Smooth muscle cell (in vitro differentiated cells): ENCODE measurements at regions not wholly inside any gene's neighbourhood (a gene's known extent, or its start where the extent isn't known, plus 50 kb on each side); places are given as distances from the start of the nearest gene placed in this dataset.
A peak's percentile ranks its signal among the peaks of the same experiment; 100 is the strongest.
"Not testable (repeated sequence)": the region's sequence is repeated elsewhere in the genome, so short reads cannot be mapped to it uniquely, and the experiment has no call there.

Experiments
- DNase-seq: peaks from one replicate; lab custom pipeline; 2025; ENCODE audit not compliant: unreplicated experiment; lab: John Stamatoyannopoulos, UW
- H2AFZ ChIP-seq: fragments of 200-600 bp; sonication (generic); 2 replicates; pipeline ENCODE4 v1.6.0; 2016; ENCODE audit warnings: antibody characterized with exemption, low read depth, mild to moderate bottlenecking
- H3F3A ChIP-seq: fragments of 200-600 bp; sonication (generic); 2 replicates; pipeline ENCODE4 v1.6.0; 2017; ENCODE audit warnings: antibody characterized with exemption, low read depth
- H3K27ac ChIP-seq: fragments of 200-600 bp; sonication (generic); 2 replicates; pipeline ENCODE4 v1.5.1; 2016; ENCODE audit warnings: low read depth, mild to moderate bottlenecking
- H3K27me3 ChIP-seq: fragments of 200-600 bp; sonication (generic); 2 replicates; pipeline ENCODE4 v1.6.1; 2016; ENCODE audit warnings: low read depth, mild to moderate bottlenecking
- H3K36me3 ChIP-seq: fragments of 200-600 bp; sonication (generic); 2 replicates; pipeline ENCODE4 v1.5.1; 2016; ENCODE audit warnings: low read depth
- H3K4me1 ChIP-seq: fragments of 200-600 bp; sonication (generic); 2 replicates; pipeline ENCODE4 v1.5.1; 2016; ENCODE audit warnings: low read depth
- H3K4me2 ChIP-seq: fragments of 200-600 bp; sonication (generic); 2 replicates; pipeline ENCODE4 v1.6.0; 2016; ENCODE audit warnings: mild to moderate bottlenecking
- H3K4me3 ChIP-seq: fragments of 200-600 bp; sonication (generic); 2 replicates; pipeline ENCODE4 v1.5.1; 2016; ENCODE audit warnings: mild to moderate bottlenecking
- H3K79me2 ChIP-seq: fragments of 200-600 bp; sonication (generic); 2 replicates; pipeline ENCODE4 v1.6.0; 2016; ENCODE audit warnings: low read depth, mild to moderate bottlenecking
- H3K9ac ChIP-seq: fragments of 200-600 bp; sonication (generic); 2 replicates; pipeline ENCODE4 v1.6.0; 2016; ENCODE audit warnings: low read depth
- H3K9me3 ChIP-seq: fragments of 200-600 bp; sonication (generic); replicated peaks from 2 replicates; pipeline ENCODE4 v1.5.1; 2016; ENCODE audit warnings: low read depth
- H4K20me1 ChIP-seq: fragments of 200-600 bp; sonication (generic); 2 replicates; pipeline ENCODE4 v1.6.0; 2016; ENCODE audit warnings: low read depth
- WGBS: methylation state at CpG from one replicate; pipeline ENCODE4 v1.1.7; 2016; ENCODE audit warnings: low lambda C conversion rate; 5-methylcytosine and 5-hydroxymethylcytosine counted together
- TF ChIP-seq, protein P1 (sequence below): fragments of 200-600 bp; sonication (generic); IDR thresholded peaks from 2 replicates; pipeline ENCODE4 v1.5.1; 2017; ENCODE audit warnings: borderline replicate concordance, mild to moderate bottlenecking, antibody characterized with exemption; ENCODE audit not compliant: insufficient read depth, poor library complexity, severe bottlenecking

DNA sequence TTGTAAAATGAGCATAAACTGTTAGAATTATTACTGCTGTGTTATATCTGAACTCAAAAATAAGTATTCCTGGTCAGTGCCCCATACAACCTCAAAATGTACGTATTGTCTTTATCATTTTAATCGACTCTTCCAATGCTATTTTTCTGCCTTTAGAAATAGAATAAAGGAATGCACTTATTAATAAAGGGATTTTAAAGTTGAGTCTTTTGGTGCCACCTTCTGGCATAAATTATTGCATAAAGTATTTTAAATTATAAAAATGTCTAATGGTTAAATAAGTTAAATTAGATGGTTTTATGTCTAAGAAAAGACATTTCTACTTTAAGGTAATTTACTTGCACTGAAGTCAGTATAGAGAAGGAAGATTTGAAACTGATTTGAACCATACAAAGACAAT, 424.0 kb upstream of the NDST4 start:
- WGBS: 91% methylated on average over 2 of the region's 2 CpGs
- Histone ChIP-seq H2AFZ (no peak overlapping the region), H3F3A (no peaks in the 10 kb centered on the region), H3K4me3 (no peak overlapping the region), H3K36me3 (no peaks in the 10 kb centered on the region), H4K20me1 (no peaks in the 10 kb centered on the region), H3K9me3 (no peaks in the 10 kb centered on the region), H3K4me1 (no peaks in the 10 kb centered on the region), H3K4me2 (no peak overlapping the region), H3K27me3 (no peaks in the 10 kb centered on the region), H3K9ac (no peak overlapping the region), H3K79me2 (no peaks in the 10 kb centered on the region), H3K27ac (no peak overlapping the region)
- TF ChIP-seq, protein P1, sequence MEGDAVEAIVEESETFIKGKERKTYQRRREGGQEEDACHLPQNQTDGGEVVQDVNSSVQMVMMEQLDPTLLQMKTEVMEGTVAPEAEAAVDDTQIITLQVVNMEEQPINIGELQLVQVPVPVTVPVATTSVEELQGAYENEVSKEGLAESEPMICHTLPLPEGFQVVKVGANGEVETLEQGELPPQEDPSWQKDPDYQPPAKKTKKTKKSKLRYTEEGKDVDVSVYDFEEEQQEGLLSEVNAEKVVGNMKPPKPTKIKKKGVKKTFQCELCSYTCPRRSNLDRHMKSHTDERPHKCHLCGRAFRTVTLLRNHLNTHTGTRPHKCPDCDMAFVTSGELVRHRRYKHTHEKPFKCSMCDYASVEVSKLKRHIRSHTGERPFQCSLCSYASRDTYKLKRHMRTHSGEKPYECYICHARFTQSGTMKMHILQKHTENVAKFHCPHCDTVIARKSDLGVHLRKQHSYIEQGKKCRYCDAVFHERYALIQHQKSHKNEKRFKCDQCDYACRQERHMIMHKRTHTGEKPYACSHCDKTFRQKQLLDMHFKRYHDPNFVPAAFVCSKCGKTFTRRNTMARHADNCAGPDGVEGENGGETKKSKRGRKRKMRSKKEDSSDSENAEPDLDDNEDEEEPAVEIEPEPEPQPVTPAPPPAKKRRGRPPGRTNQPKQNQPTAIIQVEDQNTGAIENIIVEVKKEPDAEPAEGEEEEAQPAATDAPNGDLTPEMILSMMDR: peak; percentile 44
- DNase-seq: no peak

GRCh38 chr4:115529126-115529525, 415.7 kb upstream of the NDST4 start:
- Histone ChIP-seq H3K36me3 (no peaks in the 10 kb centered on the region), H3F3A (no peaks in the 10 kb centered on the region), H3K79me2 (no peaks in the 10 kb centered on the region), H3K27ac (no peak overlapping the region), H3K9me3 (no peaks in the 10 kb centered on the region), H3K4me1 (no peaks in the 10 kb centered on the region), H3K4me3 (no peak overlapping the region), H3K9ac (no peak overlapping the region), H3K4me2 (no peak overlapping the region), H2AFZ (no peak overlapping the region), H3K27me3 (no peaks in the 10 kb centered on the region), H4K20me1 (no peaks in the 10 kb centered on the region)
- TF ChIP-seq, protein P1: no peak
- WGBS: 62% methylated on average over 1 of the region's 1 CpG
- no peak for DNase-seq

GRCh38 chr4:115519476-115519875, 406.1 kb upstream of the NDST4 start:
- not testable (repeated sequence) for H3K27ac ChIP-seq, H3K79me2 ChIP-seq, H2AFZ ChIP-seq, H3K4me2 ChIP-seq, H3F3A ChIP-seq, H3K27me3 ChIP-seq, H3K4me1 ChIP-seq, DNase-seq, H4K20me1 ChIP-seq, H3K9ac ChIP-seq, H3K9me3 ChIP-seq, H3K4me3 ChIP-seq, H3K36me3 ChIP-seq
- WGBS: 75% methylated on average over 3 of the region's 3 CpGs

- 23% methylated on average over 2 of the region's 2 CpGs for WGBS
- Histone ChIP-seq H3K27ac (no peak overlapping the region), H3K36me3 (no peaks in the 10 kb centered on the region), H3K27me3 (no peaks in the 10 kb centered on the region), H3K9me3 (no peaks in the 10 kb centered on the region), H4K20me1 (no peaks in the 10 kb centered on the region), H3K4me2 (no peak overlapping the region), H3K4me3 (no peak overlapping the region), H3K79me2 (no peaks in the 10 kb centered on the region), H3F3A (no peaks in the 10 kb centered on the region), H3K4me1 (no peaks in the 10 kb centered on the region), H3K9ac (no peak overlapping the region), H2AFZ (no peak overlapping the region)
- no peak for DNase-seq
- TF ChIP-seq, protein P1: no peak
Observed at GRCh38 chr4:115515772-115516171, 402.4 kb upstream of the NDST4 start.
